ENCODE measurements at regions not wholly inside any gene's neighbourhood (a gene's known extent, or its start where the extent isn't known, plus 50 kb on each side); places are given as distances from the start of the nearest gene placed in this dataset.

DNA sequence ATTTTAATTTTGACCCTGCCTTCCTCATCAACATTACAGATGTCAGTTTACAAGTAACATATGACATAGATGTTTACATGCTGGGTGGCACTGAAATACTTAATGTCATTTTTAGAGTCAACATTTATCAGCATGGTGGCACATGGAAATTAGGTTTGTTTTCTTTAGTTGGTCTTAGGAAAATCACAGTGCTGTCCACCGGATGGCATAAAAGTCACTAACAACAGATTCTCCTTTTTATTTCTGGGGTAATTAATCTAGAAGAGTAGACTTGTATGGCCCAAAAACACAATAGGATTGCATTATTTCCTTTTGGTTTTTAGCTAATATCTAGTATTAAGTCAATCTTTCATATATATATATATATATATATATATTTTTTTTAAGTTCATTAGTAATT lies 88.6 kb upstream of the HHIP start:
- Histone ChIP-seq H4K5ac (ENCODE audit: insufficient read length, low read depth, low read length) (no peak overlapping the region), H3K27me3 (ENCODE audit: insufficient read depth, low read length) (no peaks in the 10 kb centered on the region), H3K23ac (ENCODE audit: insufficient read length, low read depth, low read length) (no peak overlapping the region), H2BK12ac (ENCODE audit: insufficient read length, low read depth, low read length) (no peak overlapping the region), H3K18ac (ENCODE audit: insufficient read length, low read depth, low read length) (no peak overlapping the region), H2AFZ (ENCODE audit: low read length) (no peak overlapping the region), H3K9me3 (ENCODE audit: control insufficient read depth, low read depth, low read length) (no peaks in the 10 kb centered on the region), H3K23me2 (ENCODE audit: insufficient read length, low read depth, low read length, poor library complexity, severe bottlenecking) (no peaks in the 10 kb centered on the region), H3K79me2 (ENCODE audit: insufficient read depth, low read length) (no peaks in the 10 kb centered on the region), H4K20me1 (ENCODE audit: control insufficient read depth, insufficient read depth, insufficient read length) (no peaks in the 10 kb centered on the region), H3K14ac (ENCODE audit: insufficient read depth, low read length) (no peak overlapping the region), H2BK20ac (ENCODE audit: low read depth, low read length, poor library complexity, severe bottlenecking) (no peak overlapping the region), H3K4me2 (ENCODE audit: insufficient read depth, insufficient read length, low read length) (no peak overlapping the region), H3K4ac (ENCODE audit: low read depth, low read length) (no peak overlapping the region), H3K79me1 (ENCODE audit: insufficient read depth, low read depth, low read length, poor library complexity, severe bottlenecking) (no peaks in the 10 kb centered on the region), H4K91ac (ENCODE audit: insufficient read length, low read depth, low read length) (no peak overlapping the region), H3K4me1 (ENCODE audit: insufficient read depth, low read length) (no peaks in the 10 kb centered on the region), H2BK120ac (ENCODE audit: low read depth, low read length, poor library complexity, severe bottlenecking) (no peak overlapping the region), H3K56ac (ENCODE audit: insufficient read length, low read depth, low read length) (no peak overlapping the region), H2BK5ac (ENCODE audit: insufficient read length, low read length) (no peak overlapping the region), H3K9ac (ENCODE audit: extremely low read depth, insufficient read length, low read length) (no peak overlapping the region), H4K8ac (replicated peaks; ENCODE audit: insufficient read length, low read depth, low read length) (no peak overlapping the region), H3K27ac (ENCODE audit: insufficient read length, low read depth, low read length) (no peak overlapping the region), H3T11ph (ENCODE audit: low read length) (no peak overlapping the region), H2BK15ac (ENCODE audit: low read depth, low read length) (no peak overlapping the region), H2AK5ac (ENCODE audit: insufficient read length, low read length) (no peak overlapping the region)
- no peaks in the 10 kb centered on the region for H3K9me3 Mint-ChIP-seq
- no peak for DNase-seq
- no peaks in the 10 kb centered on the region for H3K36me3 Mint-ChIP-seq (ENCODE audit: insufficient read depth in 1 of 3, low read depth in 3 of 3)
- H3K4me3 Mint-ChIP-seq: no peak overlapping the region
- H3K4me1 Mint-ChIP-seq: peaks cover under 1 to 2% of the 10 kb centered on the region in 2 experiments; a peak in 3 of 4 replicates
- H3K27ac Mint-ChIP-seq: no peak overlapping the region
- H3K27me3 Mint-ChIP-seq (ENCODE audit: low read depth): no peaks in the 10 kb centered on the region
- TF ChIP-seq, protein P1, sequence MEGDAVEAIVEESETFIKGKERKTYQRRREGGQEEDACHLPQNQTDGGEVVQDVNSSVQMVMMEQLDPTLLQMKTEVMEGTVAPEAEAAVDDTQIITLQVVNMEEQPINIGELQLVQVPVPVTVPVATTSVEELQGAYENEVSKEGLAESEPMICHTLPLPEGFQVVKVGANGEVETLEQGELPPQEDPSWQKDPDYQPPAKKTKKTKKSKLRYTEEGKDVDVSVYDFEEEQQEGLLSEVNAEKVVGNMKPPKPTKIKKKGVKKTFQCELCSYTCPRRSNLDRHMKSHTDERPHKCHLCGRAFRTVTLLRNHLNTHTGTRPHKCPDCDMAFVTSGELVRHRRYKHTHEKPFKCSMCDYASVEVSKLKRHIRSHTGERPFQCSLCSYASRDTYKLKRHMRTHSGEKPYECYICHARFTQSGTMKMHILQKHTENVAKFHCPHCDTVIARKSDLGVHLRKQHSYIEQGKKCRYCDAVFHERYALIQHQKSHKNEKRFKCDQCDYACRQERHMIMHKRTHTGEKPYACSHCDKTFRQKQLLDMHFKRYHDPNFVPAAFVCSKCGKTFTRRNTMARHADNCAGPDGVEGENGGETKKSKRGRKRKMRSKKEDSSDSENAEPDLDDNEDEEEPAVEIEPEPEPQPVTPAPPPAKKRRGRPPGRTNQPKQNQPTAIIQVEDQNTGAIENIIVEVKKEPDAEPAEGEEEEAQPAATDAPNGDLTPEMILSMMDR (conservative IDR thresholded peaks at IDR 0.05): no peak
- no CpG with 5 or more reads among the region's 1 CpG for WGBS (ENCODE audit: extremely low coverage, insufficient read length, low lambda C conversion rate)
